ENCODE measurements at regions not wholly inside any gene's neighbourhood (a gene's known extent, or its start where the extent isn't known, plus 50 kb on each side); places are given as distances from the start of the nearest gene placed in this dataset.

DNA sequence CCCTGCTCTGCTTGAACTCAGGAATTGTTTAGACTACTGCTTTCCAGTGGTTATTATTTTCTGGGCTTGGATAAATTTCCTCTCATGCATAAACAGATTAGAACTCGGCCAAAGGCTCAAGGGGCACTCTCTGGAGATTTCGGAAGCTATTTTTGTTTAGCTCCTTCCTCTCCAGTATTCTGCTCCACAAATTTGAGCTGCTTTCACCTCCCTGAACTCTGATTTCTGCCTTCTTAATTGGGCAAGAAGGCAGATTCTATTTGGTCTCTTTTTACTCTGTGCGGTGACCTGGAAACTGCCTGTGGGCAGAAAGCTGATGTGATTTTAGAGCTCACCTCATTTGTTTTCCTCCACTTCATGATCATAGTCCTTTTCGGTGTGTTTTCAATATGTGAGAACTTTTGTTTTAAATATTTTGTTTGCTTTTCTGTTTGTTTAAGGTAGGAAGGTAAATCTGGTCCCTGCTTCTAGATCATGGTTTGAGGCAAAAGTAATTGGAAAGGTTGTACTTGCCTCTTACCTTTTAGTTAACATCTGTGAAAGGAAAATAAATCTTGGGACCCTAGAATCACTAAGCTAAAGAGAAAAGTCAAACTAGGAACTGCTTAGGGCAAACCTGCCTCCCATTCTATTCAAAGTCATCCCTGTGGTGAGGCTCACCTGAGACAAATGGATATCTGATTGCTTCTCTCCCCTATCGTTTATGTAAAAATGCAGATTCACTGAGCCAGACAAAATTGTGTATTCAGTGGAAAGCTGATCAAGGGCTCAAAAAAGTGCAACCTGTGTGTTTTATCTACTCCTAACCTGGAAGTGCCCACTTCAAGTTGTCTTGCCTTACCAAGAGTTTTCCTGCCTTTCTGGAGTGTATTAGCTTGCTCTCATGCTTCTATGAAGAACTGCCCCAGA, 714.7 kb upstream of the PCDH20 start:
- TF ChIP-seq, protein P1, sequence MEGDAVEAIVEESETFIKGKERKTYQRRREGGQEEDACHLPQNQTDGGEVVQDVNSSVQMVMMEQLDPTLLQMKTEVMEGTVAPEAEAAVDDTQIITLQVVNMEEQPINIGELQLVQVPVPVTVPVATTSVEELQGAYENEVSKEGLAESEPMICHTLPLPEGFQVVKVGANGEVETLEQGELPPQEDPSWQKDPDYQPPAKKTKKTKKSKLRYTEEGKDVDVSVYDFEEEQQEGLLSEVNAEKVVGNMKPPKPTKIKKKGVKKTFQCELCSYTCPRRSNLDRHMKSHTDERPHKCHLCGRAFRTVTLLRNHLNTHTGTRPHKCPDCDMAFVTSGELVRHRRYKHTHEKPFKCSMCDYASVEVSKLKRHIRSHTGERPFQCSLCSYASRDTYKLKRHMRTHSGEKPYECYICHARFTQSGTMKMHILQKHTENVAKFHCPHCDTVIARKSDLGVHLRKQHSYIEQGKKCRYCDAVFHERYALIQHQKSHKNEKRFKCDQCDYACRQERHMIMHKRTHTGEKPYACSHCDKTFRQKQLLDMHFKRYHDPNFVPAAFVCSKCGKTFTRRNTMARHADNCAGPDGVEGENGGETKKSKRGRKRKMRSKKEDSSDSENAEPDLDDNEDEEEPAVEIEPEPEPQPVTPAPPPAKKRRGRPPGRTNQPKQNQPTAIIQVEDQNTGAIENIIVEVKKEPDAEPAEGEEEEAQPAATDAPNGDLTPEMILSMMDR (IDR thresholded peaks at IDR 0.05), result no peak
- TF ChIP-seq POLR2A (IDR thresholded peaks at IDR 0.05), result no peak
- TF ChIP-seq EP300 (IDR thresholded peaks at IDR 0.05), result no peak

All from ovary (tissue), 3 donors.